GM13976 (cell line): ENCODE measurements at regions not wholly inside any gene's neighbourhood (a gene's known extent, or its start where the extent isn't known, plus 50 kb on each side); places are given as distances from the start of the nearest gene placed in this dataset.

Experiments
- DNase-seq: peaks from one replicate; pipeline ENCODE4 v3.0.0; 2012; ENCODE audit warnings: low spot score
- in situ Hi-C: fragments of 300-500 bp; cut with MboI; formaldehyde crosslinking; loops from one replicate; pipeline ENCODE4 v1.12.0; 2022; ENCODE audit warnings: low sequenced_read_pairs, mixed read lengths, inconsistent platforms; ENCODE audit not compliant: unreplicated experiment
- TF ChIP-seq, protein P1 (sequence below): IDR thresholded peaks from 2 replicates; pipeline ENCODE4 v1.5.1; 2012; ENCODE audit warnings: borderline replicate concordance, mild to moderate bottlenecking; ENCODE audit not compliant: insufficient read depth; ENCODE audit errors: extremely low read depth, missing control alignments, control extremely low read depth

DNA sequence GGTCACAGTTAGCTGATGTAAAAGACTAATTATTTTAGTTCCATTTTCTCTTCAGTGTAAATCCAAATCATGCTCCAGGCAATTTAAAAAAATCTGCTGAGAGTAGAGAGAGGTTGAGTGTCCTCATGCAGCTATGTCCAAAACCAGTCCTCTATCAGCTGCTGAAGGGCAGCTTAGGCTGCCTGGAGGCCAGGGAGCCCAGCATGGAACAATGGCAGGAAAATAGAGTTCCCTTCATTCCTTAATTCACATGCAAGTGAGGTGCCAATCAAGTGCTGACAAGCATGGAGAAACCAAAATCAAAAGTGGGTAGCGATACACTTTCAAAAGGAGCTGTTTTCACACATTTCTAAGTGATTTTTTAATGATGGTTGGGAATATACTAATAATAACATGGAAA is 78.3 kb upstream of the POU5F2 start:
- DNase-seq: no peak
- in situ Hi-C loops: no loop called here
- TF ChIP-seq, protein P1, sequence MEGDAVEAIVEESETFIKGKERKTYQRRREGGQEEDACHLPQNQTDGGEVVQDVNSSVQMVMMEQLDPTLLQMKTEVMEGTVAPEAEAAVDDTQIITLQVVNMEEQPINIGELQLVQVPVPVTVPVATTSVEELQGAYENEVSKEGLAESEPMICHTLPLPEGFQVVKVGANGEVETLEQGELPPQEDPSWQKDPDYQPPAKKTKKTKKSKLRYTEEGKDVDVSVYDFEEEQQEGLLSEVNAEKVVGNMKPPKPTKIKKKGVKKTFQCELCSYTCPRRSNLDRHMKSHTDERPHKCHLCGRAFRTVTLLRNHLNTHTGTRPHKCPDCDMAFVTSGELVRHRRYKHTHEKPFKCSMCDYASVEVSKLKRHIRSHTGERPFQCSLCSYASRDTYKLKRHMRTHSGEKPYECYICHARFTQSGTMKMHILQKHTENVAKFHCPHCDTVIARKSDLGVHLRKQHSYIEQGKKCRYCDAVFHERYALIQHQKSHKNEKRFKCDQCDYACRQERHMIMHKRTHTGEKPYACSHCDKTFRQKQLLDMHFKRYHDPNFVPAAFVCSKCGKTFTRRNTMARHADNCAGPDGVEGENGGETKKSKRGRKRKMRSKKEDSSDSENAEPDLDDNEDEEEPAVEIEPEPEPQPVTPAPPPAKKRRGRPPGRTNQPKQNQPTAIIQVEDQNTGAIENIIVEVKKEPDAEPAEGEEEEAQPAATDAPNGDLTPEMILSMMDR: no peak

DNA sequence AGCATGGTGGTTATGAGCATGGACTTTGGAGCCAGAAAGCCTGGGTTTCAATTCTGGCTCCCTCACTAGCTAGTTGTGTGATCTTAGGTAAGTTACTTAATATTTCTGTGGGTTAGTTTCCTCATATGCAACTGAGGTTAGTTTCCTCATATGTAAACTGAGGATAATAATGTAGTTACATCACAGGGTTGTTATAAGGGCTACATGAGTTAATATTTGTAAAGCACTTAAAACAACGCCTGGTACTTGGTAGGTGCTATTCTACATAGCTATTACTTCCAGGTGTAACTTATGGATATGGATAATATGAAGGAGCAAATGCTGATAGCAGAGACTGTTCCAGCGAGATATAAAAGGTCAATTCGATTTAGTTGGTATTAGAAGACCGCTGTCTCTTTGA is 69.4 kb upstream of the POU5F2 start:
- DNase-seq: no peak
- TF ChIP-seq, protein P1: no peak
- in situ Hi-C loops: no loop called here

DNA sequence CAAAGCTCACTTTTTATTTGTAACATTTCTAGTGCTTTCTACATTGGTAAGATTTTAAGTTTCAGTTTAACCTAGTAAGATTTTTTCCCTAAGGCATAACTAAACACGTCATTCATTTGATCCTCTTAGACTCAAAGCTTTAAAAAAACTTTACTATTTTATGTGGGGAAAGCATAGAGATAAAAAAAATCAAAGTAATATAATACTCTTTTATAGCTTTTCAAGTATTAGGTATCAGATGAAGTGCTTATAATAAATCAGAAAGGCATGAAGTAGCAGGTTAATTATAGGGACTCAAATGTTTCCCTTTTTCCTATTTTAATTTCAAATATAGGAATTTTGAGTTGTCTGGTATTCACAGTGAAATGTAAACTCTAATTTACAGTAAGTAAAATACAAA is 68.0 kb upstream of the POU5F2 start:
- in situ Hi-C loops: no loop called here
- DNase-seq: no peak

DNA sequence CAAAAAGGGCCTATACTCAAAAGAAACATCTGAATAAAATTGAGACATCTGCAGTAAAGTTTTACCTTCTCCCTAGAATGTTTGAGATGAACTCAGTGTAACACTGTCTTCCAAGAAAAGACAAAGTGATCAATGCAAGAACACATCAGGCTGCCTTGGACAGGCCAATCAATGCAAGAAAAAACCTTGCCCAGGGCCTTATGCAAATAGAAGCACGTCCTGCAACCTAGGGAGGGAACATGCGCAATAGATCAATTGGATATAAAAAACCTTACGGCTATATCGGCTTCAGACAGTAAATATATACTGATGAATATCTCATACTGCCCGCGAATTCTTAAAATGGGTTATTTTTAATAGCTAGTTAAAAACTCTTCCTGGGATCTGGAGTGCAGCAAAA is 66.4 kb upstream of the POU5F2 start:
- in situ Hi-C loops: no loop called here
- TF ChIP-seq, protein P1: no peak
- DNase-seq: no peak

More for the DNA sequence above, 68.0 kb upstream of the POU5F2 start:
- TF ChIP-seq, protein P1: no peak

DNA sequence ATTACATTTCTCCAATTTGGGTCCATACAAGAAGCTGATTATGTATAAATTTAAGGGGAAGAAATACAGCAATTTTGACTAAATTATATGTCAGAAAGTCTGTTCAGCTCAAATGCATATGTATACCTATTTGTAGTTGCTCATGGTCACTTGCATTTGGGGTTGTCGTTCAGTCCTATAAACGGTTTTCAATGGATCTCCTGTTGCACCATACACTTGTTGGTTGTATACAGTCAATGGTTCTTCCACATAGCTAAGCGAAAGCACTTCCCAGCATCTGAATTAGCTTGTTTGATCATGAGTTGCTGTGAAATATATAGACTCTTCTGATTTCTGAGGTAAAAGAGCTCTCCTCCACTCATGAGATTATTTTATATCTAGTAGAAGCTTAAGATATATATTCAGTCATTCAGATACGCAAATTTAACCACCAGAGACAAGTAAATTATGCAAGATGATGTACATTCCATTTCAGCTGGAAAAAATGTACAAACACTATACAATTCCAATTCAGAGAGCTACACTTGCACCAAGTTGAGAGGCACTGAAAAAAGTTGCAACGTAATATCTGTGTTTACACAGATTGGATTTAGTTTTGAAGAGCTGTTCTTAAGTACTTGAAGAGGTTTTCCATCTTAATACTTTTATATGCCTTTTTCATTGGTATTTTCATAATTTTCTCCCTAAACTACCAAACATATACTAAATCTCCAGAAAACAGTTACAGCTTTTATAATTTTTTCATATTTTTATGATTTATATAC is 64.4 kb upstream of the POU5F2 start:
- TF ChIP-seq, protein P1: no peak
- DNase-seq: no peak
- in situ Hi-C loops: no loop called here

DNA sequence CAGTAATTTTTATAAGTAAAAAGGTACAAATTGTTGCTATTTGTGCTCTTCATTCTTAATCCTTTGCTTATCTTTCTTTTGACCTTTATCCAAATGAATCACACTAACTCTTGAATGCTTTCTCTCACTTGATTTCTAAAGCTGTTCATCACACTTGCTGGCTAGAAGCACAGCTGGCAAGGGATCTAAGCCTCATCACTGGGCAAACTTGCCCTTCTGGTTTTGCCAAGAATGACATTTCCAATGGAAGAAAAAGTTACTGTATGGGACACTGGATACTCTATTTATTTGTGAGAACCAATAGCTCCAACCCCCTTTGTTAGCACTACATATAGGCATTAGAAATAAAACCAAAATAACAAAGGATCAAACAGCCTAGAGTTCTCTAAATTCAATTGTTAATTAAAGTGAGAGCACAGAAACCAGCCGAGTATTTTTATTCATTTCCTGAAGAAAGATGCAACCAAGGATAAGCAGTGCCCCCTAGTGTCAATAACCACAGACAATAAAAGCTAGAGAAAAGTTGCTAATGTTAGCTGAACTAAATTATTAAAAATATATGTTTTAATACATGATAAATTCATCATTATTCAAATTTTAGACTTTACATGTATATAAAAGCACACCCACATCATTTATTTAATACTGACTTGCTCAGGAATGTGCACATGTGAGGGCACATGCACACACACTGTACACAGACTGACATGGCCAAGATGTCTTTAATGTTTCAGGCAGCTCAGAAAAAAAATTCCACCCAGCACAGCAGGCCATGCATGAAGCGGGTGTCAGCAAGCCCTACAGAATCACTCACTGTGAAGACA is 59.8 kb upstream of the POU5F2 start:
- in situ Hi-C loops: no loop called here
- TF ChIP-seq, protein P1: peak; percentile 43
- DNase-seq: peak; percentile 16
